ENCODE measurements at regions not wholly inside any gene's neighbourhood (a gene's known extent, or its start where the extent isn't known, plus 50 kb on each side); places are given as distances from the start of the nearest gene placed in this dataset.

DNA sequence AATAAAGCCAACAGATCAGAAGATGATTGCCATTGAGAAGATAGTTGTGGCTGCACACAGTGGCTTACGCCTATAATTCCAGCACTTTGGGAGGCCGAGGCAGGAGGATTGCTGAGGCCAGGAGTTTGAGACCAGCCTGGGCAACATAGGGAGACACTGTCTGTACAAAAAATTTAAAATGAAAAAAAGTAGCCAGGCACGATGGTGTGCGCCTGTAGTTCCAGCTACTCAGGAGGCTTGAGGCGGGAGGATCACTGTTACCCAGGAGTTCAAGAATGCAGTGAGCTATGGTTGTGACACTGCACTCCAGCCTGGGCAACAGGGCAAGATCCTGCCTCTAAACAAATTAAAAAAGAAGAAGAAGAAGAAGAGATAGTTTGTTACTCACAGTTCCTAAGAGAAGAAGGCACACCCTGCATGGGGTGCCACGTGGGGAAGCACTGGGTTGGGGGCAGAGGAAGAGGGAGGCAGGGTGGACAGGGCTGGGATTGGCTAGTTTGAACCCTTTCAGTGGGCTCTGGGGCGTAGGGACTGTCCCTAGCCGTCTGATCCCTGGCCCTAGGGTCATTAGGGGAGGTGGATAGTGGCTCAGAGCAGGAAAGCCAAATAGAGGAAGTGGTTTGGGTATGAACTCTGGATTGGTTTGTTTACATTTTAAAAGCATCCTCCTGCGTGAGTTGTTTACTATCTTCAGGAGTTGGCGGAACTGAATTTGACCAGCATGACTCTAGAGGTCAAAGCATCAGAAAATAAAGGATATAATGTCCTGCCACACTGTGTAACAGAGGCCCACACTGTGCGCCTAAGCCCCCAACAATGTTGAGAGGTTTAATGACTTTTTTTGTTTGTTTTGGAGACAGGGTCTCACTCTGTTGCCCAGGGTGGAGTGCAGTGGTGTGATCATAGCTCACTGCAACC is 60.5 kb upstream of the MEDAG start:
- peak overlapping the region; percentile 17 for H2AFZ ChIP-seq (ENCODE audit: low read length)
- peak overlapping the region; percentile 99 for H3K27ac ChIP-seq (ENCODE audit: low read depth, low read length)
- H3K4me1 ChIP-seq (ENCODE audit: insufficient read depth, low read length) = peaks cover 33% of the 10 kb centered on the region
- no peaks in the 10 kb centered on the region for H3K27me3 ChIP-seq (ENCODE audit: insufficient read depth, low read length)
- no peak overlapping the region for H3K4me3 ChIP-seq (ENCODE audit: insufficient read depth, low read length)
- no peaks in the 10 kb centered on the region for H4K20me1 ChIP-seq (ENCODE audit: insufficient read depth, low read length)
- H3K79me2 ChIP-seq (ENCODE audit: insufficient read depth, low read length) = no peaks in the 10 kb centered on the region
- TF ChIP-seq, protein P1, sequence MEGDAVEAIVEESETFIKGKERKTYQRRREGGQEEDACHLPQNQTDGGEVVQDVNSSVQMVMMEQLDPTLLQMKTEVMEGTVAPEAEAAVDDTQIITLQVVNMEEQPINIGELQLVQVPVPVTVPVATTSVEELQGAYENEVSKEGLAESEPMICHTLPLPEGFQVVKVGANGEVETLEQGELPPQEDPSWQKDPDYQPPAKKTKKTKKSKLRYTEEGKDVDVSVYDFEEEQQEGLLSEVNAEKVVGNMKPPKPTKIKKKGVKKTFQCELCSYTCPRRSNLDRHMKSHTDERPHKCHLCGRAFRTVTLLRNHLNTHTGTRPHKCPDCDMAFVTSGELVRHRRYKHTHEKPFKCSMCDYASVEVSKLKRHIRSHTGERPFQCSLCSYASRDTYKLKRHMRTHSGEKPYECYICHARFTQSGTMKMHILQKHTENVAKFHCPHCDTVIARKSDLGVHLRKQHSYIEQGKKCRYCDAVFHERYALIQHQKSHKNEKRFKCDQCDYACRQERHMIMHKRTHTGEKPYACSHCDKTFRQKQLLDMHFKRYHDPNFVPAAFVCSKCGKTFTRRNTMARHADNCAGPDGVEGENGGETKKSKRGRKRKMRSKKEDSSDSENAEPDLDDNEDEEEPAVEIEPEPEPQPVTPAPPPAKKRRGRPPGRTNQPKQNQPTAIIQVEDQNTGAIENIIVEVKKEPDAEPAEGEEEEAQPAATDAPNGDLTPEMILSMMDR (IDR thresholded peaks at IDR 0.05; ENCODE audit: extremely low read depth, low read depth, low read length) = no peak
- no peak for DNase-seq (ENCODE audit: insufficient read length, low spot score, missing footprints)
- no peak overlapping the region for H3K4me2 ChIP-seq (ENCODE audit: insufficient read depth, low read length)
- no peaks in the 10 kb centered on the region for H3K36me3 ChIP-seq (ENCODE audit: insufficient read depth, low read length)
- no peaks in the 10 kb centered on the region for H3K9me3 ChIP-seq (ENCODE audit: low read depth, low read length)

DNA sequence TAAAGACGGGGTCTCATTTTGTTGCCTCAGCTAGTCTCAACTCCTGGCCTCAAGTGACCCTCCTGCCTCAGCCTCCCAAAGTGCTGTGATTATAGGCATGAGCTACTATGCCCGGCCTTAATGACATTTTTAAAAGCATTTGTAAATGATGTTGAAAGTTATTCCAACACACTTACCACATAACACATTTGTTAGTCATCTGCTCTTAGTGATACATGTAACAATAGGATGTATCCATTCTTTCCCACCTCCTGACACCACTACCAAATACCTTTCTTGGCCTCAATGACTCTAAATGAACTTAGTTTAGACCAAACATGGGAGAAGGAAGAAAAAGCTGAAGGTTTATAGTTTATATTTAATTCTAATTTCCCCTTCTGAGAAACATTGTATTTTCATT is 59.8 kb upstream of the MEDAG start:
- Histone ChIP-seq H3K79me2 (ENCODE audit: insufficient read depth, low read length) (no peaks in the 10 kb centered on the region), H3K4me3 (ENCODE audit: insufficient read depth, low read length) (no peak overlapping the region), H3K4me2 (ENCODE audit: insufficient read depth, low read length) (no peak overlapping the region), H3K27ac (ENCODE audit: low read depth, low read length) (peak overlapping the region; percentile 99), H3K9me3 (ENCODE audit: low read depth, low read length) (no peaks in the 10 kb centered on the region), H3K27me3 (ENCODE audit: insufficient read depth, low read length) (no peaks in the 10 kb centered on the region), H4K20me1 (ENCODE audit: insufficient read depth, low read length) (no peaks in the 10 kb centered on the region), H3K4me1 (ENCODE audit: insufficient read depth, low read length) (peaks cover 33% of the 10 kb centered on the region), H2AFZ (ENCODE audit: low read length) (no peak overlapping the region), H3K36me3 (ENCODE audit: insufficient read depth, low read length) (no peaks in the 10 kb centered on the region)
- TF ChIP-seq, protein P1 (IDR thresholded peaks at IDR 0.05; ENCODE audit: extremely low read depth, low read depth, low read length) = no peak
- no peak for DNase-seq (ENCODE audit: insufficient read length, low spot score, missing footprints)

DNA sequence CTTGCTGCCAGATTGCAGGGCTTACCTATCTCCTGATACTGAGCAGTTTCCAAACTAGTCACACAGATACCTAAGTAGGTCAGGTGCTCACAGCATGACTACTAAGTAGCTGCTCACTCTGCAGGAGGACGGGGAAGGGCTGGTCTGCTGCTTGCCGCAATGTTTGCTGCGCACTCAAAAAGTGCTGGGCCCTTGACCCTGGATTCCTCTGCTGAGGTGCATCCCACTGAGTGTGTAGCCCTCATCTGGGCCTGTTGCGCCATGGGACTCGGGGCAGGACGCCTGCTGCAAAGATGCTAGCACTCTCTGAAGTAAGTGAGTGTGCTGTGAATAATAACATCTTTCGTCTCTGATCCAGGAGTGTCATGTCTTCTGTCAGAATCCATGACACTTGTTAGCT is 59.2 kb upstream of the MEDAG start:
- no peak for DNase-seq (ENCODE audit: insufficient read length, low spot score, missing footprints)
- Histone ChIP-seq H2AFZ (ENCODE audit: low read length) (no peak overlapping the region), H3K4me3 (ENCODE audit: insufficient read depth, low read length) (no peak overlapping the region), H3K4me2 (ENCODE audit: insufficient read depth, low read length) (peak overlapping the region; percentile 75), H3K27ac (ENCODE audit: low read depth, low read length) (peak overlapping the region; percentile 99), H3K4me1 (ENCODE audit: insufficient read depth, low read length) (peaks cover 33% of the 10 kb centered on the region), H3K79me2 (ENCODE audit: insufficient read depth, low read length) (no peaks in the 10 kb centered on the region), H3K36me3 (ENCODE audit: insufficient read depth, low read length) (no peaks in the 10 kb centered on the region), H4K20me1 (ENCODE audit: insufficient read depth, low read length) (no peaks in the 10 kb centered on the region), H3K27me3 (ENCODE audit: insufficient read depth, low read length) (no peaks in the 10 kb centered on the region), H3K9me3 (ENCODE audit: low read depth, low read length) (no peaks in the 10 kb centered on the region)
- TF ChIP-seq, protein P1 (IDR thresholded peaks at IDR 0.05; ENCODE audit: extremely low read depth, low read depth, low read length) = no peak

DNA sequence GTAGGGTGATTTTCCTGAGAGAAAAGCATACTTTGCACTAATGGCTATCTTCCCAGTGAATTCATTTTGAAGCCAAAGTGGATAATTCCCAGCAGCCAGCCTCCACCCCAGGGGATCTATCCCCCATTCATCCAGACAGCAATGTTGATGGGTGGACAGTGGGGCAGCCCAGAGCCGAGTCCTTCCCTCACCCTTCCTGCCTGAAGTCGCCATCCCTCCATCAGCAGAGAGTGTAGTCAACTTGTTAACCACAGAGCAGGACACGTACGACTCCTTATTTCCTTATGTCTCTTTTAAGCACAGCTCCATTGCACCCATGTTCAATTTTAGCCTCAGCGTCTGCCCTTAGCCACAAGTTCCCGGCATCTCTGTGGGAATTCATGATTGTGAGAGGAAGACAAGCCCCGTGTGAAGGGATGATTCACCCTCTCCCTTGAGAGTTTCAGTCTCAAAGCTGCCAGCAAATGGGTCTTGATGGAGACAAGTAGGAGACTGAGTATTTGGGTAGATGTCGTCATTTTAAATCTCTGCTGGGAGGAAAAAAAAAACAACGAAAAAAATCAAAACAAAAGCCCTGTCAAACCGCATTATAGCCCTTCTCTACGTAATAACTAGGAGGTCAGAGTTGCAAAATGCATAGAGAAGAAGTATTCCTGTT is 58.3 kb upstream of the MEDAG start:
- Histone ChIP-seq H3K4me2 (ENCODE audit: insufficient read depth, low read length) (peak overlapping the region; percentile 75), H3K36me3 (ENCODE audit: insufficient read depth, low read length) (no peaks in the 10 kb centered on the region), H3K4me1 (ENCODE audit: insufficient read depth, low read length) (peaks cover 33% of the 10 kb centered on the region), H3K27me3 (ENCODE audit: insufficient read depth, low read length) (no peaks in the 10 kb centered on the region), H3K9me3 (ENCODE audit: low read depth, low read length) (no peaks in the 10 kb centered on the region), H4K20me1 (ENCODE audit: insufficient read depth, low read length) (no peaks in the 10 kb centered on the region), H3K27ac (ENCODE audit: low read depth, low read length) (peak overlapping the region; percentile 99), H3K4me3 (ENCODE audit: insufficient read depth, low read length) (peak overlapping the region; percentile 42), H2AFZ (ENCODE audit: low read length) (peak overlapping the region; percentile 73), H3K79me2 (ENCODE audit: insufficient read depth, low read length) (no peaks in the 10 kb centered on the region)
- TF ChIP-seq, protein P1 (IDR thresholded peaks at IDR 0.05; ENCODE audit: extremely low read depth, low read depth, low read length) = no peak
- DNase-seq (ENCODE audit: insufficient read length, low spot score, missing footprints) = peak; percentile 96

Measured in osteoblast (primary cell).